D721Med (cell line): ENCODE measurements at regions not wholly inside any gene's neighbourhood (a gene's known extent, or its start where the extent isn't known, plus 50 kb on each side); places are given as distances from the start of the nearest gene placed in this dataset.

Experiments
- DNase-seq: peaks from one replicate; pipeline ENCODE4 v3.0.0; 2011; ENCODE audit warnings: low spot score; ENCODE audit not compliant: insufficient read length
- FAIRE-seq: peaks from 2 replicates; lab custom pipeline; 2011; peaks lifted over from hg19 to GRCh38; lab: Jason Lieb, UNC
- CTCF ChIP-seq: IDR thresholded peaks from 2 replicates; pipeline ENCODE4 v1.5.1; 2012; ENCODE audit warnings: mild to moderate bottlenecking, control low read depth; ENCODE audit not compliant: insufficient read depth; ENCODE audit errors: missing control alignments

- no peak for TF ChIP-seq CTCF
- DNase-seq (no peak), FAIRE-seq (no peak)
Observed at GRCh38 chr12:131349397-131350127, 361.3 kb upstream of the SFSWAP start.

DNA sequence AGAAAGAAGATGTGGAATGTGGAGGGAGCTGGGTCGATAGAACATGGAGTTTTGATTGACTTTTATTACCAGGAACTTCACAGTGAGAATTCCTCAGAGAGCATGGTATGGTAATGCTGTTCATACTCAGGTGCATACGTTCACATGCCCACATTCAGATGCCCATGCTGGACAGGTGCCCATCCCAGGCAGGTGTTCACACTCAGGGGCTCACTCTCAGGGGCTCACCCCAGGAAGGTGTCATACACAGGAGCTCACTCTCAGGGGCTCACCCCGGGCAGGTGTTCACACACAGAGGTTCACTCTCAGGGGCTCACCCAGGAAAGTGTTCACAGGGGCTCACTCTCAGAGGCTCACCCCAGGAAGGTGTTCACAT, 360.0 kb upstream of the SFSWAP start:
- no peak for TF ChIP-seq CTCF
- FAIRE-seq (no peak), DNase-seq (no peak)

DNA sequence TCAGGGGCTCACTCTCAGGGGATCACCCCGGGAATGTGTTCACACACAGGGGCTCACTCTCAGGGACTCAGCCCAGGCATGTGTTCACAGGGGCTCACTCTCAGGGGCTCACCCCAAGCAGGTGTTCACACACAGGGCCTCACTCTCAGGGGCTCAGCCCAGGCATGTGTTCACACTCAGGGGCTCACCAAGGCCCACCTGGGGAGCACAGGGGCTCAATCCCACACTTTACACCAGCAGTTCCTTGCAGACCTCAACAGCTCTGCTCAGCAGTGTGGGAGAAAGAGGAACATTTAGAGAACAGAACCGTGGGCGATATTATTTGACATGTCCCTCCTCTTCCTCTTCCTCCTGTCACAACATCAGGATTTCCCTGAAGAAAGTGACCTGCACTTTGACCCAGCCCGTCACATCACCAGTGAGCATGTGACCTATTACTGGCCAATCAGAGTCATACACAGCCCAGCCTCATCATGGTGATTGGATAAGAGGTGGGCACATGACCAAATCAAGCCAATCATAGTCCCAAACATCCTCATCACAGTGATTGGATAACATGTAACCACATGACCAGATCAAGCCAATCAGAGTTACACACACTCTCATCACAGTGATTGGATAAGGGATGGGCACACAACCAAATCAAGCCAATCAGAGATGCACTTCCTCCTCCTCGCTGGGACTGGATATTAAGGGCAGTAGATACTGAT, 359.4 kb upstream of the SFSWAP start:
- FAIRE-seq, result no peak
- TF ChIP-seq CTCF, result no peak
- DNase-seq, result no peak

DNA sequence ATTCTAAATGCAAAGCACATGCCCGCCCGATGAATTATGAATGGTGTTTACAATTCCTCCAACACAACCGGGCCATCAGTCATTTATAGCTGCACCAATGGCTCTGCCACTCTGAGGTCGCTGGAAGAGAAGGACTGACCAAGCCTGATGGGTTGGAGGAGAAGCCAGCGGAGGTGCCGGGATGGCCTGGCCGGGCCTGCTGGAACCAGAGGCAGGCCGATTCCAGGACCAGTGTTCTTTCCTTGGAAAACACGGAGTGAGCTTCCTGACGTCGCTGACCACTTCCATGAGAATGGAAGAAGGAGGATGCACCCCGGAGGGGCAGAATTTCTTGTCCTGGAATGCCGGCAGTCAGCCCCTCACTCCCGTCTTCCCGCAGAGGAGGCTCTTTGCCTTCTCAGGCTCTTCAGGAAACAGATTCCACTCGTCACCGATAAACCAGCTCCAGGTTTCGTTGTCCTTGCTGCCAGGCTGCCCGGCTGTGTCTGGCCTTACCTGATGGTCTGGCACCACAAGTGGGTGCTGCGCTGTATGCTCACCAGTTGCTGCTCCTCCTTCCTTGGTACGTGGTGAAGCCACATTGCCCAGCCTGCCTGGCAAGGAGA, 358.5 kb upstream of the SFSWAP start:
- no peak for TF ChIP-seq CTCF
- no peak for DNase-seq
- FAIRE-seq, result no peak

GRCh38 chr12:131353376-131353775, 357.5 kb upstream of the SFSWAP start:
- DNase-seq (no peak), FAIRE-seq (no peak)
- no peak for TF ChIP-seq CTCF

GRCh38 chr12:131353826-131354225, 357.1 kb upstream of the SFSWAP start:
- no peak for TF ChIP-seq CTCF
- DNase-seq (no peak), FAIRE-seq (no peak)
